A549 (cell line): ENCODE measurements at regions not wholly inside any gene's neighbourhood (a gene's known extent, or its start where the extent isn't known, plus 50 kb on each side); places are given as distances from the start of the nearest gene placed in this dataset.
A peak's percentile ranks its signal among the peaks of the same experiment; 100 is the strongest.

Source experiments
- ATAC-seq, 2 experiments: fragments of 200-7000 bp in 1 of 2; fragments of >200 bp in 1 of 2; cut with Nextera tagmentation in 1 of 2; cut with Tn5 transposase in 1 of 2; 3 replicates each; pipeline versions ENCODE4 v1.8.0 to v1.9.1; 2018 to 2020; ENCODE audit warnings: mild to moderate bottlenecking in 1 of 2, moderate library complexity in 1 of 2
- CTCF ChIA-PET: fragments of 300-600 bp; sonication (Branson Sonifier 250); formaldehyde crosslinking; extraction: SDS; loops from one replicate; lab custom pipeline; 2021; ENCODE audit warnings: antibody characterized with exemption, inconsistent platforms; lab: Yijun Ruan, JAX
- POLR2A ChIA-PET: fragments of 350-600 bp; formaldehyde crosslinking; extraction: SDS; loops from one replicate; lab custom pipeline; 2021; ENCODE audit warnings: antibody characterized with exemption, inconsistent platforms; lab: Yijun Ruan, JAX
- DNase-seq, 2 experiments: peaks; one replicate each; pipeline versions ENCODE4 v3.0.0 to v3.0.0-alpha.2; 2011 to 2016; ENCODE audit warnings: low read depth in 1 of 2, low spot score in 1 of 2
- FAIRE-seq: peaks from 2 replicates; lab custom pipeline; 2011; peaks lifted over from hg19 to GRCh38; lab: Jason Lieb, UNC
- H3K27ac ChIP-seq, 2 experiments: fragments of >200 bp; sonication (Bioruptor Twin); formaldehyde crosslinking; 3 replicates each; pipeline ENCODE4 v1.5.1; 2016 to 2017
- H3K4me1 ChIP-seq: fragments of >200 bp; sonication (Bioruptor Twin); formaldehyde crosslinking; 3 replicates; pipeline ENCODE4 v1.6.1; 2016
- H3K4me2 ChIP-seq: fragments of >200 bp; sonication (Bioruptor Twin); formaldehyde crosslinking; 3 replicates; pipeline ENCODE4 v1.6.1; 2016
- H3K4me3 ChIP-seq: fragments of >200 bp; sonication (Bioruptor Twin); formaldehyde crosslinking; 3 replicates; pipeline ENCODE4 v1.5.1; 2016
- H3K9me3 ChIP-seq: fragments of >200 bp; sonication (Bioruptor Twin); formaldehyde crosslinking; 3 replicates; pipeline ENCODE4 v1.6.1; 2016
- ATOH8 ChIP-seq: fragments of 250-450 bp; sonication (Bioruptor Pico); IDR thresholded peaks from 2 replicates; pipeline ENCODE4 v1.5.0; 2020; ENCODE audit warnings: low read depth, mild to moderate bottlenecking, moderate library complexity
- BCL3 ChIP-seq: fragments of >200 bp; sonication (Bioruptor Twin); formaldehyde crosslinking; IDR thresholded peaks from 3 replicates; pipeline ENCODE4 v1.6.1; 2016
- CBX8 ChIP-seq: fragments of 200-600 bp; sonication (generic); IDR thresholded peaks from 2 replicates; pipeline ENCODE4 v1.6.1; 2016
- ESRRA ChIP-seq: fragments of 150-350 bp; IDR thresholded peaks from 2 replicates; pipeline ENCODE4 v1.6.1; 2014; ENCODE audit warnings: mild to moderate bottlenecking, low read length, borderline replicate concordance
- FOSB ChIP-seq: fragments of 250-450 bp; sonication (Bioruptor Pico); IDR thresholded peaks from 2 replicates; pipeline ENCODE4 v1.5.0; 2020; ENCODE audit warnings: mild to moderate bottlenecking, moderate library complexity
- FOSL2 ChIP-seq, 2 experiments: fragments of 450-650 bp in 1 of 2; fragments of >200 bp in 1 of 2; sonication (Bioruptor Twin) in 1 of 2; formaldehyde crosslinking; IDR thresholded peaks; 2 replicates each; pipeline versions ENCODE4 v1.5.0 to v1.6.1; 2016 to 2020; ENCODE audit warnings: mild to moderate bottlenecking in 1 of 2, moderate library complexity in 1 of 2
- FOXS1 ChIP-seq: fragments of 250-450 bp; sonication (Bioruptor Pico); IDR thresholded peaks from 2 replicates; pipeline ENCODE4 v1.5.0; 2020; ENCODE audit warnings: mild to moderate bottlenecking, moderate library complexity
- GATA3 ChIP-seq: IDR thresholded peaks from 2 replicates; pipeline ENCODE4 v1.6.1; 2012; ENCODE audit warnings: borderline replicate concordance
- HEYL ChIP-seq: fragments of 250-450 bp; sonication (Bioruptor Pico); IDR thresholded peaks from 2 replicates; pipeline ENCODE4 v1.8.0; 2021; ENCODE audit warnings: mild to moderate bottlenecking, moderate library complexity
- HOXB13 ChIP-seq: fragments of 250-450 bp; sonication (Bioruptor Pico); IDR thresholded peaks from 2 replicates; pipeline ENCODE4 v1.5.0; 2020; ENCODE audit warnings: low read depth, mild to moderate bottlenecking, moderate library complexity
- JUN ChIP-seq, 2 experiments: fragments of >200 bp; sonication (Bioruptor Twin); formaldehyde crosslinking; IDR thresholded peaks; 2 replicates in 1 of 2; 3 replicates in 1 of 2; pipeline ENCODE4 v1.6.1; 2016 to 2017
- MAFK ChIP-seq: fragments of 450-650 bp; IDR thresholded peaks from 2 replicates; pipeline ENCODE4 v1.6.1; 2014; ENCODE audit not compliant: partially characterized antibody
- MAZ ChIP-seq: fragments of 150-350 bp; IDR thresholded peaks from 2 replicates; pipeline ENCODE4 v1.6.1; 2014; ENCODE audit warnings: antibody characterized with exemption, low read depth, low read length, borderline replicate concordance
- NFE2L2 ChIP-seq: fragments of 150-350 bp; conservative IDR thresholded peaks from 2 replicates; pipeline ENCODE4 v1.6.1; 2014; ENCODE audit warnings: low read length
- NPAS2 ChIP-seq: fragments of 250-450 bp; sonication (Bioruptor Pico); IDR thresholded peaks from 2 replicates; pipeline ENCODE4 v1.8.0; 2022; ENCODE audit warnings: mild to moderate bottlenecking, moderate library complexity, borderline replicate concordance
- POLR2AphosphoS2 ChIP-seq: conservative IDR thresholded peaks from 2 replicates; pipeline ENCODE4 v1.6.1; 2012; ENCODE audit warnings: low read length, improper control_type of control experiment, inconsistent platforms
- RAD21 ChIP-seq, 2 experiments: fragments of >200 bp in 1 of 2; sonication (Bioruptor Twin) in 1 of 2; formaldehyde crosslinking in 1 of 2; IDR thresholded peaks in 1 of 2; conservative IDR thresholded peaks in 1 of 2; 2 replicates in 1 of 2; 3 replicates in 1 of 2; pipeline ENCODE4 v1.6.1; 2012 to 2018; ENCODE audit warnings: inconsistent platforms in 1 of 2
- RARB ChIP-seq: fragments of 250-450 bp; sonication (Bioruptor Pico); IDR thresholded peaks from 2 replicates; pipeline ENCODE4 v1.8.0; 2021; ENCODE audit warnings: mild to moderate bottlenecking, moderate library complexity
- RFX5 ChIP-seq: fragments of 450-650 bp; IDR thresholded peaks from 2 replicates; pipeline ENCODE4 v1.7.1; 2014; ENCODE audit warnings: antibody characterized with exemption, mild to moderate bottlenecking, moderate library complexity
- TP53 ChIP-seq: fragments of 250-450 bp; sonication (Bioruptor Pico); IDR thresholded peaks from 2 replicates; pipeline ENCODE4 v1.5.0; 2021; ENCODE audit warnings: mild to moderate bottlenecking, moderate library complexity
- WGBS: methylation state at CpG from one replicate; pipeline ENCODE4 v1.1.6; 2017; ENCODE audit errors: missing lambda C conversion rate; 5-methylcytosine and 5-hydroxymethylcytosine counted together
- TF ChIP-seq, protein P1 (sequence below): fragments of >200 bp; sonication (Bioruptor Twin); formaldehyde crosslinking; IDR thresholded peaks from 3 replicates; pipeline ENCODE4 v1.5.1; 2016

DNA sequence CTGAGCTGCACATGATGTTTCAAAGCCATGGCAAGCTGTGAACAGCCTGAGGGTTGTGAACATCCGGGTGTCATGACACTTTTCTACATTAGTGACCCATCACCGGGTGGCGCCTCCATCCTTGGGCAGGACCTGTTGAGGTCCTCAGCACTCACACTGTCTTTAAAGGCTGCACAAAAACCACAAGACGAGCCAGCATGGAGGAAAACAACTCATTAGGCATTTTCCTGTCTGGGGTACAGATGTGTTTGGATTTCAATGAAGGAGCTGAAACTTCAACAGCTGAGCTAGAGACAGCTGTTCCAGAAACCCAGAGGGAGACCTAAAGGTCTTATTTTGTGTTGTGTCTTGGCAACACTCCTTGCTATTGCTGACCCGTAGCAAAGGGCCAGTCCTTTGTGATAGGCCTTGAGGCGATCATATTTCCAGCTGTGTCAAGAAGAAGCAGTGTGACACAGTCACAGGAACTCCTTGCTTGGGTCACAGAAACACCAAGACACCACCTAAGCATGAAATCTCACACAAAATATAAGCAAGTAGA is 151.8 kb upstream of the VLDLR start (continued):
- TF ChIP-seq ESRRA (no peak), RFX5 (no peak), HOXB13 (CRISPR knock-in tag) (no peak), FOXS1 (CRISPR knock-in tag) (no peak), RAD21 (conservative IDR thresholded peaks at IDR 0.05 in 1 of 2, IDR thresholded peaks at IDR 0.05 in 1 of 2) (peak; percentile 70 to 71), CBX8 (no peak)
- TF ChIP-seq, protein P1, sequence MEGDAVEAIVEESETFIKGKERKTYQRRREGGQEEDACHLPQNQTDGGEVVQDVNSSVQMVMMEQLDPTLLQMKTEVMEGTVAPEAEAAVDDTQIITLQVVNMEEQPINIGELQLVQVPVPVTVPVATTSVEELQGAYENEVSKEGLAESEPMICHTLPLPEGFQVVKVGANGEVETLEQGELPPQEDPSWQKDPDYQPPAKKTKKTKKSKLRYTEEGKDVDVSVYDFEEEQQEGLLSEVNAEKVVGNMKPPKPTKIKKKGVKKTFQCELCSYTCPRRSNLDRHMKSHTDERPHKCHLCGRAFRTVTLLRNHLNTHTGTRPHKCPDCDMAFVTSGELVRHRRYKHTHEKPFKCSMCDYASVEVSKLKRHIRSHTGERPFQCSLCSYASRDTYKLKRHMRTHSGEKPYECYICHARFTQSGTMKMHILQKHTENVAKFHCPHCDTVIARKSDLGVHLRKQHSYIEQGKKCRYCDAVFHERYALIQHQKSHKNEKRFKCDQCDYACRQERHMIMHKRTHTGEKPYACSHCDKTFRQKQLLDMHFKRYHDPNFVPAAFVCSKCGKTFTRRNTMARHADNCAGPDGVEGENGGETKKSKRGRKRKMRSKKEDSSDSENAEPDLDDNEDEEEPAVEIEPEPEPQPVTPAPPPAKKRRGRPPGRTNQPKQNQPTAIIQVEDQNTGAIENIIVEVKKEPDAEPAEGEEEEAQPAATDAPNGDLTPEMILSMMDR, result peak; percentile 30

DNA sequence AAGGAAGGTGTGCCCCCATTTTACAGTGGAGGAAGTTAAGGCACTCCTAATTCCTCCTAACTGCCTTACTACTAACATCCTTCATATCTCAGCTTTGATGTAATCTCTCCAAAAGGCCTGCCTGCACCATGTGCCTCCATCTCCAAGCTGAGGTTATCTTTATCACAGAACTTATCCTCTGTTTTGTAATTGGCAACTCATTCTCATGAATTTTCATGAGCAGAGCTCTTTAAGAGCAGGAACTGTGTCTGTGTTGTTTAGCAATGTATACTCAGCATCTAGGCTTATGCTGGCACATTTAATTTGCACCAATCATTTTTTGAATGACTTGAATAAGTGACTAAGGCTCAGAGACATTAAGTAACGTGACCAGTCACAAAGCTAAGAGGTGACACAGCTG is 147.9 kb upstream of the VLDLR start:
- ATAC-seq, result no peak
- FAIRE-seq, result no peak
- Histone ChIP-seq H3K27ac (no peak overlapping the region), H3K4me3 (no peak overlapping the region), H3K4me2 (no peak overlapping the region)
- no peak for DNase-seq
- CTCF ChIA-PET, result no interaction called here
- WGBS, result 61% methylated on average over 1 of the region's 1 CpG
- no peak for TF ChIP-seq JUN (IDR thresholded peaks at IDR 0.05)
- TF ChIP-seq RFX5, result no peak
- TF ChIP-seq ESRRA, result no peak
- no peak for TF ChIP-seq MAFK
- no peak for TF ChIP-seq NPAS2
- TF ChIP-seq HEYL (CRISPR knock-in tag), result no peak
- no peak for TF ChIP-seq TP53 (CRISPR knock-in tag)
- TF ChIP-seq MAZ, result no peak
- no peak for TF ChIP-seq NFE2L2
- TF ChIP-seq BCL3, result no peak
- TF ChIP-seq POLR2AphosphoS2, result no peak
- no peak for TF ChIP-seq FOSB
- TF ChIP-seq ATOH8, result no peak
- TF ChIP-seq FOSL2 (IDR thresholded peaks at IDR 0.05), result no peak
- no peak for TF ChIP-seq FOSL2 (CRISPR knock-in tag; IDR thresholded peaks at IDR 0.05)
- no peak for TF ChIP-seq CBX8
- TF ChIP-seq, all 56 proteins: peak for 0
- no peaks in the 10 kb centered on the region for H3K9me3 ChIP-seq
- POLR2A ChIA-PET, result no interaction called here
- H3K4me1 ChIP-seq, result peaks cover 16% of the 10 kb centered on the region

GRCh38 chr9:2477755-2478154 is 143.8 kb upstream of the VLDLR start:
- ChIA-PET CTCF (interaction anchor here (0.8 to 1.2 kb wide), 2 partner anchors 10 to 250 kb away, joined by 3 read pairs; no protein-coding TSS in a partner anchor), POLR2A (no interaction called here)
- FAIRE-seq (no peak), DNase-seq (peak in 1 of 2 experiments; percentile 40), ATAC-seq (peak in 1 of 2 experiments; percentile 68; a peak in 3 of 6 replicates)
- Histone ChIP-seq H3K4me2 (peak overlapping the region; percentile 52), H3K9me3 (no peaks in the 10 kb centered on the region), H3K4me1 (peaks cover 24% of the 10 kb centered on the region), H3K27ac (no peak overlapping the region; a peak in 1 of 6 replicates), H3K4me3 (no peak overlapping the region)
- 11% methylated on average over 1 of the region's 1 CpG for WGBS
- TF ChIP-seq GATA3 (peak; percentile 39; the same call in 1 of the 2 replicates), RARB (CRISPR knock-in tag) (no peak)
- TF ChIP-seq, protein P1, result no peak
